Left ventricle myocardium inferior (tissue), 1 donor: ENCODE measurements at regions not wholly inside any gene's neighbourhood (a gene's known extent, or its start where the extent isn't known, plus 50 kb on each side); places are given as distances from the start of the nearest gene placed in this dataset.
"Not testable (repeated sequence)": the region's sequence is repeated elsewhere in the genome, so short reads cannot be mapped to it uniquely, and the experiment has no call there.

Experiments used
- DNase-seq: peaks from one replicate; pipeline ENCODE4 v3.0.0-alpha.2; 2020
- H3K27ac ChIP-seq: fragments of 200-600 bp; replicated peaks from 2 replicates; pipeline ENCODE4 v1.8.0; 2021
- H3K27me3 ChIP-seq: fragments of 200-600 bp; 2 replicates; pipeline ENCODE4 v1.8.0; 2021; ENCODE audit warnings: low read depth
- H3K36me3 ChIP-seq: fragments of 200-600 bp; 2 replicates; pipeline ENCODE4 v1.8.0; 2021
- H3K4me1 ChIP-seq: fragments of 200-600 bp; 2 replicates; pipeline ENCODE4 v1.8.0; 2021
- H3K4me3 ChIP-seq: fragments of 200-600 bp; 2 replicates; pipeline ENCODE4 v1.8.0; 2021; ENCODE audit warnings: mild to moderate bottlenecking, moderate library complexity
- H3K9me3 ChIP-seq: fragments of 200-600 bp; replicated peaks from 2 replicates; pipeline ENCODE4 v1.8.0; 2021
- intact Hi-C: fragments of 100-400 bp; cut with micrococcal nuclease; formaldehyde crosslinking; loops from one replicate; pipeline ENCODE4 v1.11.0; 2022
- TF ChIP-seq, protein P1 (sequence below): fragments of 200-600 bp; IDR thresholded peaks from 2 replicates; pipeline ENCODE4 v1.8.0; 2021; ENCODE audit warnings: antibody characterized with exemption, mild to moderate bottlenecking, borderline replicate concordance
- donor health status: DM: no; HTN: yes; CAD: no; lungs with severe emphysema.

DNA sequence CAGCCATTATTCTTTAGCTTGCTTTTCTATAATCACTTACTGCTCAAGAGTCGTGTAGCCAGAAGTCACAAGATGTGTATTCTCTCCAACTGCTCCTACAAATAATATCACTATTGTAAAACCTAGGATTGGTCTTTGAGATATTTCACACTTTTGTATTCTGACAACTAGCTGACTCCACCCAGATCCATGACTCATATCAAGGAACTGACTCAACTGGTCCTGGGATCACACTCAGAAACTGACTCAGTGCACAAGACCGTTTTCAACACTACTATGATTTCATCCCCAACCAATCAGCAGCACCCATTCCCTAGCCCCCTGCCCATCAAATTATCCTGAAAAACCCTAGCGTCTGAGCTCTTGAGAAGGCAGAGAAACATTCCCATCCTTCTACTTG lies 56.5 kb upstream of the ORC5 start:
- Histone ChIP-seq H3K27ac (no peak overlapping the region), H3K36me3 (no peaks in the 10 kb centered on the region), H3K27me3 (peaks cover 8% of the 10 kb centered on the region), H3K4me3 (no peak overlapping the region), H3K9me3 (peaks cover 25% of the 10 kb centered on the region), H3K4me1 (no peaks in the 10 kb centered on the region)
- intact Hi-C loops, result no loop called here
- TF ChIP-seq, protein P1, sequence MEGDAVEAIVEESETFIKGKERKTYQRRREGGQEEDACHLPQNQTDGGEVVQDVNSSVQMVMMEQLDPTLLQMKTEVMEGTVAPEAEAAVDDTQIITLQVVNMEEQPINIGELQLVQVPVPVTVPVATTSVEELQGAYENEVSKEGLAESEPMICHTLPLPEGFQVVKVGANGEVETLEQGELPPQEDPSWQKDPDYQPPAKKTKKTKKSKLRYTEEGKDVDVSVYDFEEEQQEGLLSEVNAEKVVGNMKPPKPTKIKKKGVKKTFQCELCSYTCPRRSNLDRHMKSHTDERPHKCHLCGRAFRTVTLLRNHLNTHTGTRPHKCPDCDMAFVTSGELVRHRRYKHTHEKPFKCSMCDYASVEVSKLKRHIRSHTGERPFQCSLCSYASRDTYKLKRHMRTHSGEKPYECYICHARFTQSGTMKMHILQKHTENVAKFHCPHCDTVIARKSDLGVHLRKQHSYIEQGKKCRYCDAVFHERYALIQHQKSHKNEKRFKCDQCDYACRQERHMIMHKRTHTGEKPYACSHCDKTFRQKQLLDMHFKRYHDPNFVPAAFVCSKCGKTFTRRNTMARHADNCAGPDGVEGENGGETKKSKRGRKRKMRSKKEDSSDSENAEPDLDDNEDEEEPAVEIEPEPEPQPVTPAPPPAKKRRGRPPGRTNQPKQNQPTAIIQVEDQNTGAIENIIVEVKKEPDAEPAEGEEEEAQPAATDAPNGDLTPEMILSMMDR, result no peak
- DNase-seq, result no peak

- peaks cover 22% of the 10 kb centered on the region for H3K9me3 ChIP-seq
- H3K4me3 ChIP-seq, result no peak overlapping the region
- TF ChIP-seq, protein P1, result peak; percentile 52
- intact Hi-C loops, result no loop called here
- H3K27ac ChIP-seq, result no peak overlapping the region
- H3K36me3 ChIP-seq, result no peaks in the 10 kb centered on the region
- DNase-seq, result no peak
- H3K27me3 ChIP-seq, result no peaks in the 10 kb centered on the region
- H3K4me1 ChIP-seq, result no peaks in the 10 kb centered on the region
Observed at GRCh38 chr7:104267701-104268368, 60.0 kb upstream of the ORC5 start.

GRCh38 chr7:104271948-104272347 lies 56.5 kb upstream of the LHFPL3 start:
- intact Hi-C loops, result no loop called here
- TF ChIP-seq, protein P1, result no peak
- no peaks in the 10 kb centered on the region for H3K4me1 ChIP-seq
- no peaks in the 10 kb centered on the region for H3K27me3 ChIP-seq
- peaks cover 7% of the 10 kb centered on the region for H3K9me3 ChIP-seq
- no peak overlapping the region for H3K27ac ChIP-seq
- H3K36me3 ChIP-seq, result no peaks in the 10 kb centered on the region
- no peak overlapping the region for H3K4me3 ChIP-seq
- no peak for DNase-seq

DNA sequence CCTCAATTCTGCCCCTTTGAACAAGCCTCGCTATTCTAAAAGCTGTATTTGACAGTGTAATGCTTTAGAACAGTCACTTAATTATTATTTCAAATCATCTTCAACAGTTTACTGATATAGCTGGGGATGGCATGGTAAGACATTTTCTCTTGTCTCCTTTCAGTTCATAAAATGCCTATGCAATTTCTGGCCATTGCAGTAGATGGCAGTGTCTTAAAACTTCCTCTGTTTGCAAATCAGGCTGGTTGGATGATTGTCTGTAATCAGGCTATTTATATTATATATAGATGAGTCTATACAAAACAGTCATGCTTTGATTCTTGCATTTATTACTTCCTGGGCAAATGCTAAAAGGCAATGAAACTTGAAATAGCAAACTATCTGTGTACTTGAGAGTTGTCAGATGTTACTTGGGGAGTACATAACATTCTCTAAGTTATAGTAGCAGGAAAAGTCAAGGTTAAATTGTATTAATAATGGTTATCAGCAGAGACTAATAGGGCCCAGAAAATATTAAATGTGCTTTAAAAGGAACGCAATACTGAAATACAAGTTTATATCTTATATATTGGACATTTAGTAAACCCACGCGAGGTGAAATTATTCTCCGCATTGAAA lies 55.5 kb upstream of the LHFPL3 start:
- Histone ChIP-seq H3K9me3 (peaks cover 7% of the 10 kb centered on the region), H3K36me3 (no peaks in the 10 kb centered on the region), H3K4me1 (no peaks in the 10 kb centered on the region), H3K27ac (no peak overlapping the region), H3K4me3 (no peak overlapping the region), H3K27me3 (no peaks in the 10 kb centered on the region)
- intact Hi-C loops, result no loop called here
- TF ChIP-seq, protein P1, result peak; percentile 65
- DNase-seq, result no peak

GRCh38 chr7:104275900-104276299 lies 52.5 kb upstream of the LHFPL3 start:
- H3K27ac ChIP-seq, result no peak overlapping the region
- H3K4me3 ChIP-seq, result no peak overlapping the region
- H3K27me3 ChIP-seq, result no peaks in the 10 kb centered on the region
- TF ChIP-seq, protein P1, result no peak
- no peaks in the 10 kb centered on the region for H3K36me3 ChIP-seq
- peaks cover 13% of the 10 kb centered on the region for H3K9me3 ChIP-seq
- no peaks in the 10 kb centered on the region for H3K4me1 ChIP-seq
- no peak for DNase-seq
- intact Hi-C loops, result no loop called here

DNA sequence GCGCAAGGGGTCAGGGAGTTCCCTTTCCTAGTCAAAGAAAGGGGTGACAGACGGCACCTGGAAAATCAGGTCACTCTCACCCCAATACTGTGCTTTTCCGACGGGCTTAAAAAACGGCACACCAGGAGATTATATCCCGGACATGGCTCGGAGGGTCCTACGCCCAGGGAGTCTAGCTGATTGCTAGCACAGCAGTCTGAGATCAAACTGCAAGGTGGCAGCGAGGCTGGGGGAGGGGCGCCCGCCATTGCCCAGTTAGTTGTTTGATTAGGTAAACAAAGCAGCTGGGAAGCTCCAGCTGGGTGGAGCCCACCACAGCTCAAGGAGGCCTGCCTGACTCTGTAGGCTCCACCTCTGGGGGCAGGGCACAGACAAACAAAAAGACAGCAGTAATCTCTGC lies 51.7 kb upstream of the LHFPL3 start:
- peaks cover 14% of the 10 kb centered on the region for H3K9me3 ChIP-seq
- H3K4me3 ChIP-seq, H3K36me3 ChIP-seq, H3K27ac ChIP-seq, H3K27me3 ChIP-seq, DNase-seq, intact Hi-C loops, H3K4me1 ChIP-seq: not testable (repeated sequence)
